ENCODE measurements at regions not wholly inside any gene's neighbourhood (a gene's known extent, or its start where the extent isn't known, plus 50 kb on each side); places are given as distances from the start of the nearest gene placed in this dataset.

- TF ChIP-seq, protein P1, sequence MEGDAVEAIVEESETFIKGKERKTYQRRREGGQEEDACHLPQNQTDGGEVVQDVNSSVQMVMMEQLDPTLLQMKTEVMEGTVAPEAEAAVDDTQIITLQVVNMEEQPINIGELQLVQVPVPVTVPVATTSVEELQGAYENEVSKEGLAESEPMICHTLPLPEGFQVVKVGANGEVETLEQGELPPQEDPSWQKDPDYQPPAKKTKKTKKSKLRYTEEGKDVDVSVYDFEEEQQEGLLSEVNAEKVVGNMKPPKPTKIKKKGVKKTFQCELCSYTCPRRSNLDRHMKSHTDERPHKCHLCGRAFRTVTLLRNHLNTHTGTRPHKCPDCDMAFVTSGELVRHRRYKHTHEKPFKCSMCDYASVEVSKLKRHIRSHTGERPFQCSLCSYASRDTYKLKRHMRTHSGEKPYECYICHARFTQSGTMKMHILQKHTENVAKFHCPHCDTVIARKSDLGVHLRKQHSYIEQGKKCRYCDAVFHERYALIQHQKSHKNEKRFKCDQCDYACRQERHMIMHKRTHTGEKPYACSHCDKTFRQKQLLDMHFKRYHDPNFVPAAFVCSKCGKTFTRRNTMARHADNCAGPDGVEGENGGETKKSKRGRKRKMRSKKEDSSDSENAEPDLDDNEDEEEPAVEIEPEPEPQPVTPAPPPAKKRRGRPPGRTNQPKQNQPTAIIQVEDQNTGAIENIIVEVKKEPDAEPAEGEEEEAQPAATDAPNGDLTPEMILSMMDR (conservative IDR thresholded peaks at IDR 0.05): no peak
- no peak for TF ChIP-seq ZFX (IDR thresholded peaks at IDR 0.05)
Measured at GRCh38 chr16:61306204-61306603, 730.0 kb downstream of the CDH8 start.
